Activated CD4-positive, alpha-beta T cell treated with anti-CD3 and anti-CD28 coated beads, Interleukin-2, amount 50 U/mL, for 4 hours (primary cell): ENCODE measurements at regions not wholly inside any gene's neighbourhood (a gene's known extent, or its start where the extent isn't known, plus 50 kb on each side); places are given as distances from the start of the nearest gene placed in this dataset.

ENCODE experiments used
- DNase-seq, 2 experiments: peaks; one replicate each; pipeline ENCODE4 v3.0.0-alpha.2; 2020

GRCh38 chr22:49306632-49307480, 520.8 kb downstream of the BRD1 start:
- DNase-seq = no peak

- DNase-seq = no peak
Measured at GRCh38 chr22:49305966-49306631, 521.6 kb downstream of the BRD1 start.

- peak; percentile 32 to 43 for DNase-seq
Measured at GRCh38 chr22:49305214-49305965, 522.3 kb downstream of the BRD1 start.

GRCh38 chr22:49303781-49304461, 523.8 kb downstream of the BRD1 start:
- no peak for DNase-seq

GRCh38 chr22:49303061-49303735, 524.5 kb downstream of the BRD1 start:
- no peak for DNase-seq

- DNase-seq = no peak
Measured at GRCh38 chr22:49302530-49302929, 525.1 kb downstream of the BRD1 start.

GRCh38 chr22:49302150-49302460, 525.6 kb downstream of the BRD1 start:
- no peak for DNase-seq

GRCh38 chr22:49301398-49302149, 526.1 kb downstream of the BRD1 start:
- DNase-seq = no peak

- DNase-seq = no peak
Measured at GRCh38 chr22:49300951-49301397, 526.7 kb downstream of the BRD1 start.

- DNase-seq = no peak
Measured at GRCh38 chr22:49300241-49300640, 527.4 kb downstream of the BRD1 start.

- no peak for DNase-seq
Measured at GRCh38 chr22:49299821-49300231, 527.8 kb downstream of the BRD1 start.

GRCh38 chr22:49298834-49299750, 528.6 kb downstream of the BRD1 start:
- no peak for DNase-seq

GRCh38 chr22:49297871-49298721, 529.6 kb downstream of the BRD1 start:
- no peak for DNase-seq

- DNase-seq = no peak
Measured at GRCh38 chr22:49297286-49297870, 530.3 kb downstream of the BRD1 start.

GRCh38 chr22:49296561-49296960, 531.1 kb downstream of the BRD1 start:
- DNase-seq = no peak

- DNase-seq = no peak
Measured at GRCh38 chr22:49295851-49296560, 531.7 kb downstream of the BRD1 start.

- no peak for DNase-seq
Measured at GRCh38 chr22:49295465-49295743, 532.3 kb downstream of the BRD1 start.

- no peak for DNase-seq
Measured at GRCh38 chr22:49294656-49295464, 532.8 kb downstream of the BRD1 start.
